HFF-Myc (cell line): ENCODE measurements at regions not wholly inside any gene's neighbourhood (a gene's known extent, or its start where the extent isn't known, plus 50 kb on each side); places are given as distances from the start of the nearest gene placed in this dataset.

Experiments used
- DNase-seq: peaks from one replicate; pipeline ENCODE4 v3.0.0-alpha.2; 2011; ENCODE audit warnings: low read depth; ENCODE audit errors: extremely low read depth
- H3K4me3 ChIP-seq: replicated peaks from 2 replicates; pipeline ENCODE4 v1.5.1; 2011; ENCODE audit warnings: low read depth, mild to moderate bottlenecking, control low read depth, low read length
- TF ChIP-seq, protein P1 (sequence below): IDR thresholded peaks from 2 replicates; pipeline ENCODE4 v1.5.1; 2012; ENCODE audit warnings: mild to moderate bottlenecking, low read depth, low read length, control low read depth; ENCODE audit errors: missing control alignments

DNA sequence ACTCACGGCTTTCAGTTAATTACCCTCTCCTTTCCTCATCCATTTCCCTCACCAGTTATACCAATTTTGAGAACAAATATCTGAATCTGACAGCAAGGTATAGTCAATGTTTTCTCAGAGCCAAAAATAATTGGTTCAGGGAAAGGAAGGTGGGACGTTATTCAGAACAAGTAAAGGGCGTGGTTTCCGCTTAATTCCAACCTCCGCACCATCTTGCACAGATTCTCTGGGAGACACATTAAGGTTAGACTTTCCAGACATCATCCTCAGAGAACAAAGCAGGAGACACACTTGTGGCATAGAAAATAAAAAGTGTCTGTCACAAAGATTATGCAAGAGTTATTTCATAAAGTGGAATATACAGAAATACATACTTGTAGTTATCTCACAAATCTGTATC lies 441.2 kb downstream of the IRX1 start:
- H3K4me3 ChIP-seq, result no peak overlapping the region
- DNase-seq, result no peak
- TF ChIP-seq, protein P1, sequence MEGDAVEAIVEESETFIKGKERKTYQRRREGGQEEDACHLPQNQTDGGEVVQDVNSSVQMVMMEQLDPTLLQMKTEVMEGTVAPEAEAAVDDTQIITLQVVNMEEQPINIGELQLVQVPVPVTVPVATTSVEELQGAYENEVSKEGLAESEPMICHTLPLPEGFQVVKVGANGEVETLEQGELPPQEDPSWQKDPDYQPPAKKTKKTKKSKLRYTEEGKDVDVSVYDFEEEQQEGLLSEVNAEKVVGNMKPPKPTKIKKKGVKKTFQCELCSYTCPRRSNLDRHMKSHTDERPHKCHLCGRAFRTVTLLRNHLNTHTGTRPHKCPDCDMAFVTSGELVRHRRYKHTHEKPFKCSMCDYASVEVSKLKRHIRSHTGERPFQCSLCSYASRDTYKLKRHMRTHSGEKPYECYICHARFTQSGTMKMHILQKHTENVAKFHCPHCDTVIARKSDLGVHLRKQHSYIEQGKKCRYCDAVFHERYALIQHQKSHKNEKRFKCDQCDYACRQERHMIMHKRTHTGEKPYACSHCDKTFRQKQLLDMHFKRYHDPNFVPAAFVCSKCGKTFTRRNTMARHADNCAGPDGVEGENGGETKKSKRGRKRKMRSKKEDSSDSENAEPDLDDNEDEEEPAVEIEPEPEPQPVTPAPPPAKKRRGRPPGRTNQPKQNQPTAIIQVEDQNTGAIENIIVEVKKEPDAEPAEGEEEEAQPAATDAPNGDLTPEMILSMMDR, result no peak

DNA sequence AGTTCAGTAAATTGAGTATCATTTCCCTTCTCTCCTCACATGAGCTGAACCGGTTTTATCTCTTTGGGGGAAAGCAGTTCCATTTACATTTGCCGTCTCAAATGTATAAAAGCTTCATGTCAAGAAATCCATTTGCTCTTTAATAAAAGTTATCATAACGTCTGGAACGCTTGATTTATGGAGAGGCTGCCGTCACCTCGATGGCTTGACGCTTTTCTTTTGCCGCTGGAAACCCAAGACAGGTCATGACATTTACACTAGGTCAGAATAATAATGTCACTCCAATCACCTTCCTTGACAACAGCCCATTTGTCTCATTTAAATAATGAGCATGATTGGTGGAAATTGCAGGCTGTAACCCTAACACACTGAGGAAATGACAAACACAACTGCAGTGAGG lies 443.4 kb downstream of the IRX1 start:
- TF ChIP-seq, protein P1, result no peak
- no peak for DNase-seq
- H3K4me3 ChIP-seq, result no peak overlapping the region

DNA sequence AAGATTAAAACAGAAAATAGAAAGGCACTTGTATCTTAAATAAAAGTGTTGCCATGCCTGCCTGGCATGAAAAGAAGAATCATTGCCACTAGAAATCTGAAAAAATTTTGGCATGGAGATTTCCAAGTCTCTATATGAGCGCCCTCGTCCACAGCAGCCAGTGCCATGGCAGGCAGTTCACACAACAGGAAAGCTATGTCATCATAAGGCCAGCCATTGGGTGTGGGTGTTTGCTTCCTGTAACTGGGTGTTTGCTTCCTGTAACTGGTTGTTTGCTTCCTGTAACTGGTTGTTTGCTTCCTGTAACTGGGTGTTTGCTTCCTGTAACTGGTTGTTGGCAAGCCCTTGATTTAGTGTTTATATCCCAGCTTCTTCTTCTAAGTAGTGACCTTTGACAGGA lies 446.7 kb downstream of the IRX1 start:
- H3K4me3 ChIP-seq, result no peak overlapping the region

DNA sequence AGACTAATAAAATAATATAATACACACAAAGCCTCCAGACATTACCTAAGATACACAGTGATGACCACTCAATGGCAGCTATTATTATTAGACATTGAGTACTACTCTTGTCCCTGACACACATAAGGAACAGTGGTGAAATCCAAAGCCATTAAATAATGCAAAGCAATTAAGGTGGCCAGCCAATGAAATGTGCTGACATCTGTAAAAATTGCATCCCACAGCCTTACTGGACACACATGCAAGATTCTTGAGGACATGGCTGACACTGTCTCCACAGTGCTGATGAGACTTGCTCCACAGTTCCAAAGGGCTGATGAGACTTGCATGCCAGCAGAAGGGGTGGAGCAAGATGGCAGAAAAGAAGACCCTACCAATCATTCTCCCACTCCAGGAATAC lies 447.5 kb downstream of the IRX1 start:
- no peak for DNase-seq
- TF ChIP-seq, protein P1, result no peak
- H3K4me3 ChIP-seq, result no peak overlapping the region

More for the DNA sequence above, 446.7 kb downstream of the IRX1 start:
- no peak for DNase-seq
- TF ChIP-seq, protein P1, result no peak

DNA sequence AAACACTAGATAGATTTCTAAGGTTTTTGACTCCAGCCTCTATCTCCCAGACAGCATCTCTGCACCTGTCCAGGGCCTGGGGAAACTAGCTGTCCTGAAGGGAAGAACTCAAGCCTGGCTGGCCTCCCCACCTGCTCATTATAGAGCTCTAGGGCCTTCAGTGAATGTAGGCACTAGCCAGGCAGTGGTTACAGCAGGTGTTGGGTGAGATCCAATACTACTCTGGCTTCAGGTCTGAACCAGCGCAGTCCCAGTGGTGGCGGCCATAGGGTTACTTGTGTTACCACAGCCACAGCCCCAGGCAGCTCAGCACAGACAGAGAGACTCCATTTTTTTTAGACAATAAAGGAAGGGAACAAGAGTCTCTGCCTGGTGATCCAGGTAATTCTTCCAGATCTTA lies 449.2 kb downstream of the IRX1 start:
- TF ChIP-seq, protein P1, result no peak
- DNase-seq, result no peak

DNA sequence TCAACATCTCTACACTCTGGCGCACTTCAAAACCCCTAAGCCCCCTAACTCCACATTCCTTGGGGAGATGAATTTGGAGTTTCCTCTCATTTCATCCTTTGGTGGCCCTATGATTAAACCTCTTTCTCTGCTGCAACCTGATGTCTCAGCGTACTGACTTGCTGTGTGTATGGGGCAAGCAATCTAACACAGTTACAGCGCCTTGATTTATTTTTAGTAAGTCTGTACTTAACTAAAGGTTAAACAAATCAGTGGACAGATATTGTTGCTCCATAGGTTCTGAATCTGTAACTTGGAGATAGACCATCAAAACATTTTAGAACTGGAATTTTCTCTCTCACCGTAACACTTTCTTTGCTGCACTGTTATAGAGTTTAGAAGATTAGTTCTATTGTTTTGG lies 452.8 kb downstream of the IRX1 start:
- H3K4me3 ChIP-seq, result no peak overlapping the region
- DNase-seq, result no peak
- TF ChIP-seq, protein P1, result no peak

More for the DNA sequence above, 449.2 kb downstream of the IRX1 start:
- no peak overlapping the region for H3K4me3 ChIP-seq

DNA sequence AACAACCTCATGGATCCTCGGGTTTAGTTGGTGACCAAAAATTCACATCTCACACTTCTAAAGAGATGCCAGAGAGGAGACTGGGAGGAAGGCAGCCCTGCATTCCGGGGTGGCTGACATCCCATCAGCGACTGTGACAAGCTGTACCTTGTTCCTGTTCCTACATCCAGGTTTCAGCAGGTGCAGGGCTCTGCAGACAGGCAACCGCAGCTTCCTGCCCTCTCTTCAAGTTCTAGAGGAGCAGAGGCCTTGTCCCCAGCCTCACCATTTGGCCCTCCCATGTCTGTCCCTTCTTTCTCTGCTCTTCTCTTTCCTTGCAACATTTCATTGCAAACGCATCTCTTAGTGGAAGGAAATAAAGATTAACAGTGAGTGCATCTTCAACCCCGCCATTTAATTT lies 454.6 kb downstream of the IRX1 start:
- TF ChIP-seq, protein P1, result no peak
- no peak for DNase-seq

More for the DNA sequence above, 454.6 kb downstream of the IRX1 start:
- H3K4me3 ChIP-seq, result no peak overlapping the region
